ENCODE measurements at regions not wholly inside any gene's neighbourhood (a gene's known extent, or its start where the extent isn't known, plus 50 kb on each side); places are given as distances from the start of the nearest gene placed in this dataset.

DNA sequence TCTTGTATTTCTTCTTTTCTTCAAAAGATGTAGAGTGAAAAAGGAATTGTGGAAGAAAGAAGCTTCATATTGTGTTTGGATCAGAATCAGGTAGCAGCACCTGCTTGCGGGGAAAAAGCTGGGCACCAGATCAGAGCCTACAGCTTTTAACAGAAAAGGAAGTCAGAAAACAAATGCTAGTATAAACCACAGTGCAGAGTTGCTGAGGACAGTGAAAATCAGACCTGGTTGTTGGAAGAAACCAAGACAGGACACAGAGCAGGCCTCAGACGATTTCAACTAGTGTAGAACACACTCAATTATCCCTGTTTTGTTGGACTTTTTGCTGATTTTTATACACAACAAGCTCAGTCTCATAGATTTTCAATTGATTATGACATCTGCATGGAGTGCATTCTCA lies 221.4 kb downstream of the PTN start:
- Histone ChIP-seq H3K9ac (ENCODE audit: low read depth in 1 of 2, low read length in 2 of 2) (no peak overlapping the region), H3K36me3 (ENCODE audit: control insufficient read depth in 4 of 4, insufficient read depth in 3 of 4, low read depth in 1 of 4, low read length in 3 of 4) (no peaks in the 10 kb centered on the region), H3K9me3 (ENCODE audit: control insufficient read depth in 4 of 4, low read length in 3 of 4) (no peaks in the 10 kb centered on the region), H3K4me3 (ENCODE audit: low read depth in 1 of 3, low read length in 3 of 3) (no peak overlapping the region), H3K27me3 (ENCODE audit: control insufficient read depth in 4 of 4, insufficient read depth in 4 of 4, low read length in 3 of 4) (no peaks in the 10 kb centered on the region), H3K4me1 (ENCODE audit: control insufficient read depth in 4 of 4, insufficient read depth in 4 of 4, low read length in 3 of 4) (peaks cover 0 to 2% (median 0%) of the 10 kb centered on the region in 4 donors), H3K27ac (ENCODE audit: low read depth in 1 of 2, low read length in 2 of 2) (no peak overlapping the region)
- no peak for DNase-seq (ENCODE audit: low spot score)
- TF ChIP-seq, protein P1, sequence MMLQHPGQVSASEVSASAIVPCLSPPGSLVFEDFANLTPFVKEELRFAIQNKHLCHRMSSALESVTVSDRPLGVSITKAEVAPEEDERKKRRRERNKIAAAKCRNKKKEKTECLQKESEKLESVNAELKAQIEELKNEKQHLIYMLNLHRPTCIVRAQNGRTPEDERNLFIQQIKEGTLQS (IDR thresholded peaks at IDR 0.05) = no peak
- no peak for TF ChIP-seq SP1 (IDR thresholded peaks at IDR 0.05)
- TF ChIP-seq YY1 (IDR thresholded peaks at IDR 0.05) = no peak
- TF ChIP-seq MAX (IDR thresholded peaks at IDR 0.05) = no peak
- no peak for TF ChIP-seq FOXA2 (IDR thresholded peaks at IDR 0.05)
- TF ChIP-seq GABPA (IDR thresholded peaks at IDR 0.05 in 1 of 2, conservative IDR thresholded peaks at IDR 0.05 in 1 of 2) = no peak
- TF ChIP-seq EGR1 (IDR thresholded peaks at IDR 0.05; ENCODE audit: low read depth in 2 of 2) = no peak
- TF ChIP-seq RXRA (IDR thresholded peaks at IDR 0.05) = no peak
- TF ChIP-seq TAF1 (conservative IDR thresholded peaks at IDR 0.05) = no peak
- TF ChIP-seq, protein P2, sequence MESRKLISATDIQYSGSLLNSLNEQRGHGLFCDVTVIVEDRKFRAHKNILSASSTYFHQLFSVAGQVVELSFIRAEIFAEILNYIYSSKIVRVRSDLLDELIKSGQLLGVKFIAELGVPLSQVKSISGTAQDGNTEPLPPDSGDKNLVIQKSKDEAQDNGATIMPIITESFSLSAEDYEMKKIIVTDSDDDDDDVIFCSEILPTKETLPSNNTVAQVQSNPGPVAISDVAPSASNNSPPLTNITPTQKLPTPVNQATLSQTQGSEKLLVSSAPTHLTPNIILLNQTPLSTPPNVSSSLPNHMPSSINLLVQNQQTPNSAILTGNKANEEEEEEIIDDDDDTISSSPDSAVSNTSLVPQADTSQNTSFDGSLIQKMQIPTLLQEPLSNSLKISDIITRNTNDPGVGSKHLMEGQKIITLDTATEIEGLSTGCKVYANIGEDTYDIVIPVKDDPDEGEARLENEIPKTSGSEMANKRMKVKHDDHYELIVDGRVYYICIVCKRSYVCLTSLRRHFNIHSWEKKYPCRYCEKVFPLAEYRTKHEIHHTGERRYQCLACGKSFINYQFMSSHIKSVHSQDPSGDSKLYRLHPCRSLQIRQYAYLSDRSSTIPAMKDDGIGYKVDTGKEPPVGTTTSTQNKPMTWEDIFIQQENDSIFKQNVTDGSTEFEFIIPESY (IDR thresholded peaks at IDR 0.05) = no peak
- TF ChIP-seq NR2F2 (IDR thresholded peaks at IDR 0.05) = no peak
- no peak for TF ChIP-seq CTCF (IDR thresholded peaks at IDR 0.05; ENCODE audit: low read depth, low read length, missing input control)
- no peak for TF ChIP-seq JUND (IDR thresholded peaks at IDR 0.05)
- 66% methylated on average over 2 of the region's 2 CpGs for WGBS

DNA sequence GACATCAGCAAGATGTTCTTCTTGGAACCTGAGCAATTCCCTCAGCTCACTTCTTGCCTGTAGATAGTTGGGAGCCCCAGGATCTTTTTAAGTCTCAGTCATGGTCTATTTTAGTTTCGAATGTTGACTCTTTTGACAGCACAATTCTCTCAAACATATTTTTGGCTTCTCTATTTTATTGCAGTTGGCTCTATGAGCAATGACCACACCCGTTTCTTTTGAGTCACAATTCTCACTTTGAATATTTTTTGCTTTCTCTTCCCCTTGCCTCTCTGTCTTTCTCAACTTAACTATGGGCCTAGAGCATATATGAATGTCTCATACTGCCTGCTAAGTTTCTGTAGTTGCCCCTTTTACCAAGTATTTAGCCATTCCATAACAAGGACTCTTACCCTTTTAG lies 222.8 kb downstream of the PTN start:
- no peak for TF ChIP-seq SP1 (IDR thresholded peaks at IDR 0.05)
- no peak for TF ChIP-seq RXRA (IDR thresholded peaks at IDR 0.05)
- TF ChIP-seq JUND (IDR thresholded peaks at IDR 0.05) = no peak
- no peak for TF ChIP-seq FOXA2 (IDR thresholded peaks at IDR 0.05)
- TF ChIP-seq NR2F2 (IDR thresholded peaks at IDR 0.05) = no peak
- TF ChIP-seq HNF4G (IDR thresholded peaks at IDR 0.05) = no peak
- TF ChIP-seq MAX (IDR thresholded peaks at IDR 0.05) = no peak
- no peak for TF ChIP-seq YY1 (IDR thresholded peaks at IDR 0.05)
- TF ChIP-seq REST (IDR thresholded peaks at IDR 0.05) = no peak
- TF ChIP-seq FOXA1 (IDR thresholded peaks at IDR 0.05) = no peak
- TF ChIP-seq, protein P1 (IDR thresholded peaks at IDR 0.05) = no peak
- TF ChIP-seq CTCF (IDR thresholded peaks at IDR 0.05; ENCODE audit: low read depth, low read length, missing input control) = no peak
- no peak for TF ChIP-seq EGR1 (IDR thresholded peaks at IDR 0.05; ENCODE audit: low read depth in 2 of 2)
- no peak for TF ChIP-seq RAD21 (IDR thresholded peaks at IDR 0.05)
- no peak for TF ChIP-seq TAF1 (conservative IDR thresholded peaks at IDR 0.05)
- no peak for TF ChIP-seq GABPA (IDR thresholded peaks at IDR 0.05 in 1 of 2, conservative IDR thresholded peaks at IDR 0.05 in 1 of 2)
- no peak for TF ChIP-seq HNF4A (conservative IDR thresholded peaks at IDR 0.05)
- no peaks in the 10 kb centered on the region for H3K36me3 ChIP-seq (ENCODE audit: control insufficient read depth in 4 of 4, insufficient read depth in 3 of 4, low read depth in 1 of 4, low read length in 3 of 4)
- H3K9ac ChIP-seq (ENCODE audit: low read depth in 1 of 2, low read length in 2 of 2) = no peak overlapping the region
- no peaks in the 10 kb centered on the region for H3K9me3 ChIP-seq (ENCODE audit: control insufficient read depth in 4 of 4, low read length in 3 of 4)
- H3K27ac ChIP-seq (ENCODE audit: low read depth in 1 of 2, low read length in 2 of 2) = no peak overlapping the region
- WGBS = 63% methylated on average over 2 of the region's 2 CpGs
- DNase-seq (ENCODE audit: low spot score) = no peak
- H3K27me3 ChIP-seq (ENCODE audit: control insufficient read depth in 4 of 4, insufficient read depth in 4 of 4, low read length in 3 of 4) = no peaks in the 10 kb centered on the region
- H3K4me3 ChIP-seq (ENCODE audit: low read depth in 1 of 3, low read length in 3 of 3) = no peak overlapping the region
- H3K4me1 ChIP-seq (ENCODE audit: control insufficient read depth in 4 of 4, insufficient read depth in 4 of 4, low read length in 3 of 4) = no peaks in the 10 kb centered on the region

Data from liver (tissue), 8 donors.